Natural killer cell (primary cell): ENCODE measurements at regions not wholly inside any gene's neighbourhood (a gene's known extent, or its start where the extent isn't known, plus 50 kb on each side); places are given as distances from the start of the nearest gene placed in this dataset.

Source experiments
- ATAC-seq, 3 donors: fragments of 150-1000 bp in 2 of 3; fragments of 200-7000 bp in 1 of 3; cut with Tn5 transposase; 1 replicate in 1 of 3; 2 replicates in 2 of 3; pipeline ENCODE4 v1.10.0; 2021; ENCODE audit warnings: mild to moderate bottlenecking in 2 of 3, moderate library complexity in 2 of 3
- DNase-seq, 2 donors: peaks; one replicate each; pipeline versions ENCODE4 v3.0.0 to v3.0.0-alpha.2; 2013 to 2021; ENCODE audit warnings: mixed read lengths in 1 of 2
- H3K27ac ChIP-seq: one replicate; pipeline ENCODE4 v1.5.1; 2013; ENCODE audit warnings: mild to moderate bottlenecking, low read length
- H3K27me3 ChIP-seq: one replicate; pipeline ENCODE4 v1.6.1; 2013; ENCODE audit warnings: low read length; ENCODE audit not compliant: control insufficient read depth, insufficient read depth
- H3K36me3 ChIP-seq: one replicate; pipeline ENCODE4 v1.6.1; 2013; ENCODE audit warnings: low read length; ENCODE audit not compliant: control insufficient read depth, insufficient read depth
- H3K4me1 ChIP-seq: one replicate; pipeline ENCODE4 v1.6.1; 2013; ENCODE audit warnings: low read length; ENCODE audit not compliant: control insufficient read depth, insufficient read depth
- H3K4me3 ChIP-seq: one replicate; pipeline ENCODE4 v1.5.1; 2013; ENCODE audit warnings: low read length
- H3K9me3 ChIP-seq: one replicate; pipeline ENCODE4 v1.6.1; 2013; ENCODE audit warnings: low read length; ENCODE audit not compliant: control insufficient read depth, insufficient read depth
- H3K27ac Mint-ChIP-seq, 2 donors: one replicate each; pipeline ENCODE4 v1.8.0; 2022; ENCODE audit warnings: mild to moderate bottlenecking in 2 of 2, mixed read lengths in 2 of 2, moderate library complexity in 1 of 2
- H3K27me3 Mint-ChIP-seq, 2 donors: one replicate each; pipeline ENCODE4 v1.8.0; 2022; ENCODE audit warnings: low read depth in 2 of 2, mixed read lengths in 2 of 2
- H3K36me3 Mint-ChIP-seq: one replicate; pipeline ENCODE4 v1.8.0; 2022; ENCODE audit warnings: mixed read lengths
- H3K4me1 Mint-ChIP-seq, 2 donors: one replicate each; pipeline ENCODE4 v1.8.0; 2022; ENCODE audit warnings: mixed read lengths in 2 of 2
- H3K4me3 Mint-ChIP-seq: one replicate; pipeline ENCODE4 v1.8.0; 2022; ENCODE audit warnings: mild to moderate bottlenecking, moderate library complexity, mixed read lengths
- H3K9me3 Mint-ChIP-seq, 2 donors: one replicate each; pipeline ENCODE4 v1.8.0; 2022; ENCODE audit warnings: mixed read lengths in 2 of 2
- WGBS: methylation state at CpG from one replicate; pipeline ENCODE4 v1.1.7; 2013; ENCODE audit warnings: missing lambda C conversion rate; ENCODE audit not compliant: insufficient coverage; 5-methylcytosine and 5-hydroxymethylcytosine counted together
- intact Hi-C: fragments of 100-400 bp; cut with micrococcal nuclease; formaldehyde crosslinking; loops from one replicate; pipeline ENCODE4 v1.14.2; 2022
- TF ChIP-seq, protein P1 (sequence below): fragments of 200-600 bp; IDR thresholded peaks from one replicate; pipeline ENCODE4 v1.8.0; 2022; ENCODE audit warnings: antibody characterized with exemption

DNA sequence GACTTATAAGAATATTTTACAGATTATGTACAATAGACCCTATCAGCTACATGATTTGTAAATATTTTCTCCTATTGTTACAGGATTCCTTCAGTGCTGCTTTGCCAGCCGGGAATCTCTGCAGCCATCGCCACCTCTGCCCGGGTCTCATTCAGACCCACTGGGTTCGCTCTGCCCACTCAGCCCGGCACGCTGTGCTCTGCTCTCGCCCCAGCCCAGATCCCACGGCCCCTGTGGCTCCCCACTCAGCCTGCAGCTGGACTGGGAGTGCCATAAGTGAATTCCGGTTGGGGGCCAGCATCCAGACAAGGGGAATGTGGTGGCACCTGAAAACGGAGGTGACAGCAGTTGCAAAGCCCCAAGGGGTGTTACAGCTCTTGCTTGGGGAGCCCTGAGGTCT, 71.8 kb downstream of the NPAP1 start:
- H3K27ac Mint-ChIP-seq: no peak overlapping the region
- Histone ChIP-seq H3K27me3 (no peaks in the 10 kb centered on the region), H3K4me3 (no peak overlapping the region), H3K9me3 (peaks cover 16% of the 10 kb centered on the region), H3K27ac (no peak overlapping the region), H3K4me1 (no peaks in the 10 kb centered on the region), H3K36me3 (no peaks in the 10 kb centered on the region)
- ATAC-seq (no peak), DNase-seq (no peak)
- intact Hi-C loops: no loop called here
- no peaks in the 10 kb centered on the region for H3K27me3 Mint-ChIP-seq
- no peaks in the 10 kb centered on the region for H3K36me3 Mint-ChIP-seq
- TF ChIP-seq, protein P1, sequence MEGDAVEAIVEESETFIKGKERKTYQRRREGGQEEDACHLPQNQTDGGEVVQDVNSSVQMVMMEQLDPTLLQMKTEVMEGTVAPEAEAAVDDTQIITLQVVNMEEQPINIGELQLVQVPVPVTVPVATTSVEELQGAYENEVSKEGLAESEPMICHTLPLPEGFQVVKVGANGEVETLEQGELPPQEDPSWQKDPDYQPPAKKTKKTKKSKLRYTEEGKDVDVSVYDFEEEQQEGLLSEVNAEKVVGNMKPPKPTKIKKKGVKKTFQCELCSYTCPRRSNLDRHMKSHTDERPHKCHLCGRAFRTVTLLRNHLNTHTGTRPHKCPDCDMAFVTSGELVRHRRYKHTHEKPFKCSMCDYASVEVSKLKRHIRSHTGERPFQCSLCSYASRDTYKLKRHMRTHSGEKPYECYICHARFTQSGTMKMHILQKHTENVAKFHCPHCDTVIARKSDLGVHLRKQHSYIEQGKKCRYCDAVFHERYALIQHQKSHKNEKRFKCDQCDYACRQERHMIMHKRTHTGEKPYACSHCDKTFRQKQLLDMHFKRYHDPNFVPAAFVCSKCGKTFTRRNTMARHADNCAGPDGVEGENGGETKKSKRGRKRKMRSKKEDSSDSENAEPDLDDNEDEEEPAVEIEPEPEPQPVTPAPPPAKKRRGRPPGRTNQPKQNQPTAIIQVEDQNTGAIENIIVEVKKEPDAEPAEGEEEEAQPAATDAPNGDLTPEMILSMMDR: no peak
- no peak overlapping the region for H3K4me3 Mint-ChIP-seq
- WGBS: 83% methylated on average over 10 of the region's 10 CpGs
- H3K9me3 Mint-ChIP-seq: peaks cover 6 to 7% of the 10 kb centered on the region in 2 donors
- no peaks in the 10 kb centered on the region for H3K4me1 Mint-ChIP-seq

DNA sequence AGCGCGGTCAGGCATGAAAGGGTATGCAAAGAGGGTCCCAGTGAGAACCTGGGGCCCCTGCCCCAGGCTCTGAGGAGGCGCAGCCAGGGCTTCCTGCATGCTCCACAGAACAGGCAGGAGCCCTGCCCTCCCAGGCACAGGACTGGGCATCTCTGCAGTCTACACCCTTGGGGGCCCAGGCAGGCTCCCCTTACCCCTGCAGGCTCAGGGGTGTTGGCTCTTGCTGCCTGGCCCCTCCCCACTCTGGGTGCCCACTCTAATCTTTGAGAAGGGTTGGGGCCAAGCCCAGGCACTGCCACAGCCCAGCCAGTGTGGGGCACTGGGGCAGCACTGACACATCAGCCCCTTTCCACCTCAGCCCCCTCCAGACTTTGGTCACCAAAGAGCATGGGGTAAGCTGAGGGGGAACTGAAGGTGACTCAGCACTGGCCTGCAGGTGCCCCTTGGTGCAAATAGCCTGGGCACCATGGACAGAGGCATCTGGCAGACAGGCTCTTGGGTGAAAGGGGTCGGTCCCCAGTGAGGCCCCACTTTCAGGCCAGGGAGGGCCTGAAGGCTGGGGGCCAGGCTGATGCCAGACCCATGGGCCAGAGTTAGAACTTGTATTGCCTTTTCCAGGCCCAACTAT, 73.4 kb downstream of the NPAP1 start:
- Histone ChIP-seq H3K36me3 (no peaks in the 10 kb centered on the region), H3K4me1 (no peaks in the 10 kb centered on the region)

DNA sequence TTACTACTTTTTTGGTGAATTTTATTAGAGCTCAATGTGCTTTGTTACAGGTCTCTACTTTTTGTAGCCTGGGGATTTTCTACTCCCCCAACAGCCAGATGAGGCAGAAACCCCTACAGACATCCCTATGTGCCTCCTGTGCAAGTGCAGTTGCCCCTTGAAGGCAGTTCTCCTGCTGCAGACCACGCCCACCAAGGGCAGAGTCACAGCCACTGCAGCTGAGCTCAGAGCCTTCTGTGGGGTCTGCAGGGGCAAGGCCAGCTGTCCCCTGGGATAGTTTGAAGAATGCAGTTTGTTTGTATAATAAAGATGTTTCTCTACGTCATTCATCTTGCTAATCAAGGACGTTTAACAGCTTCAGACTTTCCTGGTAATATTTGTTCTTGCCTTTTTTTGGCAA, 76.8 kb downstream of the NPAP1 start:
- Histone ChIP-seq H3K9me3 (peaks cover 12% of the 10 kb centered on the region), H3K27me3 (no peaks in the 10 kb centered on the region), H3K27ac (no peak overlapping the region), H3K4me1 (no peaks in the 10 kb centered on the region), H3K4me3 (no peak overlapping the region), H3K36me3 (no peaks in the 10 kb centered on the region)
- DNase-seq: no peak
- Mint-ChIP-seq H3K4me3 (no peak overlapping the region), H3K36me3 (no peaks in the 10 kb centered on the region), H3K27ac (no peak overlapping the region), H3K9me3 (peaks cover 4 to 15% of the 10 kb centered on the region in 2 donors), H3K4me1 (no peaks in the 10 kb centered on the region), H3K27me3 (no peaks in the 10 kb centered on the region)
- intact Hi-C loops: no loop called here
- no peak for ATAC-seq
- 59% methylated on average over 3 of the region's 3 CpGs for WGBS
- TF ChIP-seq, protein P1: no peak

More for the DNA sequence above, 73.4 kb downstream of the NPAP1 start:
- peaks cover 6 to 7% of the 10 kb centered on the region in 2 donors for H3K9me3 Mint-ChIP-seq
- no peaks in the 10 kb centered on the region for H3K27me3 ChIP-seq
- H3K27ac ChIP-seq: no peak overlapping the region
- peak in 1 of 3 donors; percentile 21 for ATAC-seq
- peaks cover 16% of the 10 kb centered on the region for H3K9me3 ChIP-seq
- intact Hi-C loops: no loop called here
- H3K4me3 ChIP-seq: no peak overlapping the region
- DNase-seq: no peak
- no peak overlapping the region for H3K27ac Mint-ChIP-seq
- no peak overlapping the region for H3K4me3 Mint-ChIP-seq
- H3K36me3 Mint-ChIP-seq: no peaks in the 10 kb centered on the region
- no peaks in the 10 kb centered on the region for H3K27me3 Mint-ChIP-seq
- TF ChIP-seq, protein P1: no peak
- WGBS: 87% methylated on average over 4 of the region's 4 CpGs
- H3K4me1 Mint-ChIP-seq: no peaks in the 10 kb centered on the region

DNA sequence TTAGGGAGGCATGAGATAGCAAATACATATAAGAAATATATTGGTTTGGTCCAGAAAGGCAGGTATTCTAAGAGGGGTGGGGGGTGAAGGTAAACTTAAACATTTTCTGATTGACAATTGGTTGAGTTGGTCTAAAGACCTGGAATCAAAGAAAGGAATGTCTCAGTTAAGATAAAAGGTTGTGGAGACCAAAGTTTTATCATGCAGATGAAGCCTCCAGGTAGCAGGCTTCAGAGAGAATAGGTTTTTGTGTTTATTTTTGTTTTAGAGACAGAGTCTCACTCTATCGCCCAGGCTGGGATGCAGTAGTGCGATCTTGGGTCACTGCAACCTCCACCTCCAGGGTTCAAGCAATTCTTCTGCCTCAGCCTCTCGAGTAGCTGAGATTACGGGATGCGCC, 80.5 kb downstream of the NPAP1 start:
- ATAC-seq (no peak), DNase-seq (no peak)
- Histone ChIP-seq H3K27me3 (no peaks in the 10 kb centered on the region), H3K36me3 (no peaks in the 10 kb centered on the region), H3K4me1 (no peaks in the 10 kb centered on the region), H3K27ac (no peak overlapping the region), H3K9me3 (no peaks in the 10 kb centered on the region), H3K4me3 (no peak overlapping the region)
- intact Hi-C loops: no loop called here
- H3K4me3 Mint-ChIP-seq: no peak overlapping the region
- no peak overlapping the region for H3K27ac Mint-ChIP-seq
- H3K4me1 Mint-ChIP-seq: no peaks in the 10 kb centered on the region
- H3K9me3 Mint-ChIP-seq: peaks cover 7 to 24% of the 10 kb centered on the region in 2 donors
- H3K36me3 Mint-ChIP-seq: no peaks in the 10 kb centered on the region
- WGBS: 95% methylated on average over 5 of the region's 5 CpGs
- TF ChIP-seq, protein P1: no peak
- H3K27me3 Mint-ChIP-seq: no peaks in the 10 kb centered on the region
